Fibroblast of skin of left biceps (primary cell): ENCODE measurements at regions not wholly inside any gene's neighbourhood (a gene's known extent, or its start where the extent isn't known, plus 50 kb on each side); places are given as distances from the start of the nearest gene placed in this dataset.

Experiments
- DNase-seq, 2 experiments: peaks; one replicate each; pipeline ENCODE4 v3.0.0-alpha.2; 2013; ENCODE audit warnings: low read depth in 2 of 2

DNA sequence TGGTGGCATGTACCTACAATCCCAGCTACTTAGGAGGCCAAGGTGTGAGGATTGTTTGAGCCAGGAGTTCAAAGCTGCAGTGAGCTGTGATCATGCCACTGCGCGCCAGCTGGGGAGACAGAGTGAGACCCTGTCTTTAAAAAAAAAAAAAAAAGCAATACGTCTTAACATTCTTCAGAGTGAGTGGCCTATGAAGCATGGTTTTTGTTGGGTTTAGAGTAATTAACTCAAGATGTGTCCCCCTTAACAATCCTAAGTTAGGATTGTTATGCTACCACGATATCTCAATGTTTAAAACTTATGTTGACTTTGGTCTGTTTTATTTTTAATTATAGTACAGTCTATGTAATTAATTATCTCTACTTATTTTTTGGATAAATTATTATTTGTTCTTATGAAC is 156.1 kb downstream of the HIPK3 start:
- peak; percentile 30 to 32 for DNase-seq

DNA sequence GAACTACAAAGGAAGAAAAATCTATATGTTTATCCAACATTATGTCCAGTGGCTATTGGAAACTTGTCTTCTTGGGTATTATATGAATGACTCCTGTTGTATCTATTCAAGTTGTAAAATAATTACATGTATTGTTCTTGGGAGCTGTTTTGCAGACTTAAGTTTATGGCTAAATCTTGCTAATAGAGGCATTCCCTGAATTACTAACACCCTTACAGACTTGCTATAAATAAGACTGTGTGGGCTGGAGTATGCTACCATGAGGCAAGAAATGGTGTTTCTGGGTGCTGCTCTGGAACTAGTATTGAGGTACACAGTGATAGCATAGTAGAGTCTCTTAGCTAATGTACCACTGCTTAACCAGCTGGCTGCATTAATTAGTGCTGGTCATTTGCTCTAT is 155.1 kb downstream of the HIPK3 start:
- DNase-seq: no peak

DNA sequence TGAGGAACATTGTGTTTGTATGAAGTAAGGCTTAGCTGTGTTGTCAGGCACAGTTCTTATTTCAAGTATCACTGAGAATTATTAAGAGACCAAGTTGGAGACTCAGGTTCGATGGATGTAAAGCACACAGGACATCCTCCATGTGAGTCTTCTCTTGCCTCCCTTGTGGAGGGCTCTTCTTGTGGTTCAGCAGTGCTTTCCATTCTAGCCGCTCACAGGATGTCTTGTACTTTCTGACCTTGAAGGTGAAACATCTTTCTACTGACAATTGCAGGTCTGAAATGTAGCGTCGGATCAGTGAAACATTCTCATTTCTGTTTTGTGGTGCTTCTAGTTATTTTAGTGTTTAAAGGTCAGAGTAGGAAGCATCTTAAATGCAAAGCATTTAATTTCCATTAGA is 154.6 kb downstream of the HIPK3 start:
- DNase-seq: no peak

DNA sequence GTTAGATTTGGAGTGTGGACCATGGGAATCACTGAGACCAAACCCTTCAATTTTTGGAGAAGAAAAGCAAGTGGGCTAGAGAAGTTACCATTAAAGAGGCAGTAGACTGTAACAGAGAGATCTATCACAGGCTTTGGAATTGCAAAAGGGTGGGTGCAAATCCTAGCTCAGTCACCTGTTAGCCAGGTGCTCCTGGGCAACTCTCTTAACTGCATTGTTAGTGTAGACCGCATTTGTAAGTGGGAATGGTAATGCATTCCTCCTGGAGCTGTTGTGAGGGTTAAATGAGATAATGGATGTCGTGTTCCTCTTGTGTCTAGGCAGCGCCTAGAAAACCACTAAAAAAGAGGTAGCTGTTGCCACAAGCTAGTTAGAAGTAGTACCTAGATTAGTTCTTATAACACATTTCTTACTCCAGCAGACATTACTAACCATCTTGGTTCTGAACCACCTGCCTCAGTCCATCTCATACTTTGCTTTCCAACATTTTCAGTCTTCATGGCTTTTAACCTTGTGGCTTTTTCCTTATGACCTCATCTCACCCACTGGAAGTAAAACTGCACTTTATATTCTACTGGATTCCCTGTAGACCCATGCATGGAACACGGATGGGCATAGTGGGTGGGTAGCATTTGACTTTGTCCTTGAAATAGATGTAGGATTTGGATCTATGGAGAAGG is 153.0 kb downstream of the HIPK3 start:
- DNase-seq: no peak
